ENCODE measurements at regions not wholly inside any gene's neighbourhood (a gene's known extent, or its start where the extent isn't known, plus 50 kb on each side); places are given as distances from the start of the nearest gene placed in this dataset.

DNA sequence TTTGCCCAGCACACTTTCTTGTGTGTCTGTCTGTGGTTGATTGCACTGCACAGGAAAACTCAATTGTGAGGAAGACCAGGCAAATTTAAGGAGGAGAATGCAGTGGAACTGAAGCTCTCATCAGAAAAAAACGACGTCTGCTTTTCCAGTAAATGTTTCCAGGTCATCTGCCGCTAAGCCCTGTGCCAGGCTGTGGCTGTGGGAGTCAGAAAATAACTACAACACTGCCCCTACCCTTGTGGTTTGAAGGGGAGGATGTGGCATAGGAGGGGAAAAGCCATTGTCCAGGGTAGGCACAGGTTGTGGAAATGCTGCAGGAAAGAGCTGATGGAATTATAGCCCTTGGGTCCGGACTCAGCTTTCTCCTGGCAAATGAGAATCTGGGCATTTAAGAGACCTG, 259.7 kb upstream of the TMEM132C start:
- TF ChIP-seq, protein P1, sequence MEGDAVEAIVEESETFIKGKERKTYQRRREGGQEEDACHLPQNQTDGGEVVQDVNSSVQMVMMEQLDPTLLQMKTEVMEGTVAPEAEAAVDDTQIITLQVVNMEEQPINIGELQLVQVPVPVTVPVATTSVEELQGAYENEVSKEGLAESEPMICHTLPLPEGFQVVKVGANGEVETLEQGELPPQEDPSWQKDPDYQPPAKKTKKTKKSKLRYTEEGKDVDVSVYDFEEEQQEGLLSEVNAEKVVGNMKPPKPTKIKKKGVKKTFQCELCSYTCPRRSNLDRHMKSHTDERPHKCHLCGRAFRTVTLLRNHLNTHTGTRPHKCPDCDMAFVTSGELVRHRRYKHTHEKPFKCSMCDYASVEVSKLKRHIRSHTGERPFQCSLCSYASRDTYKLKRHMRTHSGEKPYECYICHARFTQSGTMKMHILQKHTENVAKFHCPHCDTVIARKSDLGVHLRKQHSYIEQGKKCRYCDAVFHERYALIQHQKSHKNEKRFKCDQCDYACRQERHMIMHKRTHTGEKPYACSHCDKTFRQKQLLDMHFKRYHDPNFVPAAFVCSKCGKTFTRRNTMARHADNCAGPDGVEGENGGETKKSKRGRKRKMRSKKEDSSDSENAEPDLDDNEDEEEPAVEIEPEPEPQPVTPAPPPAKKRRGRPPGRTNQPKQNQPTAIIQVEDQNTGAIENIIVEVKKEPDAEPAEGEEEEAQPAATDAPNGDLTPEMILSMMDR (IDR thresholded peaks at IDR 0.05), result no peak
- no peak for TF ChIP-seq POLR2A (IDR thresholded peaks at IDR 0.05)
